IPS DF 19.7 (cell line): ENCODE measurements at regions not wholly inside any gene's neighbourhood (a gene's known extent, or its start where the extent isn't known, plus 50 kb on each side); places are given as distances from the start of the nearest gene placed in this dataset.
"Not testable (repeated sequence)": the region's sequence is repeated elsewhere in the genome, so short reads cannot be mapped to it uniquely, and the experiment has no call there.

Source experiments
- DNase-seq: peaks from one replicate; pipeline ENCODE4 v3.0.0-alpha.2; 2013; ENCODE audit warnings: low read depth, low spot score

- no peak for DNase-seq
Measured at GRCh38 chrX:16319929-16320328, 152.6 kb downstream of the MAGEB17 start.

DNA sequence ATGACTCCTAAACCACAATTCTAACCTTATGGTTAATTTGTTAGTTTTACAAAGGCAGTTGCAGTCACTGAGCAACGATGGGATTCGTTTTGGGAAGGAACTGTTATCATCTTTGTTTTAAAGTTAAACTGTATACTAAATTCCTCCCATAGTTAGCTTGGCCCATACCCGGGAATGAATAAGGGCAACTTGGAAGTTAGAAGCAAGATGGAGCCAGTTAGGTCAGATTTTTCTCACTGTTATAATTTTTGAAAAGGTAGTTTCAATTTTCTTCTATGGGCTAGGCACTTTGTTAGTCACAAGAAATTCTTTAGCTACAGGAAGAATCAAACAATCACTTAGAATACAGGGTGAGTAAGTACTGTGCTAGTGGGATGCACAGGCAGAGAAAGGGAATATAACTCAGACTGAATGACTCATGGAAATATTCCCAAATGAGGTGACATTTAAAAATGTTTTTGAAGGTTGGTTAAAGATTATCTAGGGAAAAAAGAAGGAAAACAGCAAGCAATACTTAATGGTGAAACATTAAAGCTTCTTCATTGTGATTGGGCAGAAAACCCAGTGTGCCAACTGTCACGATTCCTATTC is 153.6 kb downstream of the MAGEB17 start:
- no peak for DNase-seq

DNA sequence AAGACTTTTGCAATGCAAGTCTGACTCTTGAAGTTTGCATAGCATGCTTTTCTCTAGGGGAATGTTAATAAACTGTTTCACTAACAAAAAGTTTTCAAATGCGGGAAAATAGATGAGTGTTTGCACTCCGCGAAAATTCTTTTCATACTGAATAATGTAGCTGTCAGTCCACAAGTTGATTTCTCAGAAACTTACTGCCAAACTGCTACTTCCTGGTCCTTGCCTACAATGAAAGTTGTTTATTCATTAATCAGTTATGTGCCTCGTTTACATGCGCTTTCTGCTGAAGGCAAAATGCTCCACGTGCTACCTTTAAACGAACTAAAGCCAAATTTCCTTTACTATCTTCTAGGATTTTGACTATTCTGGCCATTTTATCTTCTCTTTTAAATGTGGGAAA is 166.2 kb downstream of the MAGEB17 start:
- DNase-seq = no peak

- no peak for DNase-seq
Measured at GRCh38 chrX:16335181-16335580, 167.9 kb downstream of the MAGEB17 start.

DNA sequence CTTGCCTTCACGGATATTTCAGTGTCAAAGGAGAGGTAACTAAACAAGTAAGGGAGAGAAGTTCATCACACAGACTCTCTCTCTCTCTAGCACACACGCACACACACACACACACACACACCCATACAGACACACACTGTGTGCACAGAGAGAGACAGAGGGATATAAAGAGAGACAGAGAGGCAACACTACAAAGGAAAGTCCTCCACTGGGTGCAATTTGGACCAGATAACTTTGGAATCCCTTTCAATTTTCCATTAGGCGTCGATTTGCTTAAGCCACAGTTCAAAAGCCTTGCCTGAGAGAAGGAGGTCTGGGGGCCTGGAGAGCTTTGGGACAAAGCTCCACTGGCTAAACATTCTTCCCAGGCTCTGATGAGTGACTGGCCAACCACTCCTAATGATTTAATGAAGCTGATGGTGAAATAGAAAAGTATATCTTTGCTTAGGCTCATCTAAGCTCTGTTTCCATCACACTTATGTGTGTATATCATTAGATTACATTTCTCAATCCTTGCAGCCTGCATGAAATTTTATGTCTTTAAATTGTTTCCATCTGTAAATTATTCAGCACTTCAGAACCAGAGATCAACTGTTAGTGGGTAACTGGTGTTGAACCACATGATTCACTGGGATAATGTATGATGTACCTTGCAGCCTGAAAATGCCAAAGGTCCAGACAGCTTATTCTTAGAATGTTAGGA is 180.8 kb downstream of the MAGEB17 start:
- DNase-seq = no peak

- DNase-seq = no peak
Measured at GRCh38 chrX:16357902-16358301, 190.6 kb downstream of the MAGEB17 start.

DNA sequence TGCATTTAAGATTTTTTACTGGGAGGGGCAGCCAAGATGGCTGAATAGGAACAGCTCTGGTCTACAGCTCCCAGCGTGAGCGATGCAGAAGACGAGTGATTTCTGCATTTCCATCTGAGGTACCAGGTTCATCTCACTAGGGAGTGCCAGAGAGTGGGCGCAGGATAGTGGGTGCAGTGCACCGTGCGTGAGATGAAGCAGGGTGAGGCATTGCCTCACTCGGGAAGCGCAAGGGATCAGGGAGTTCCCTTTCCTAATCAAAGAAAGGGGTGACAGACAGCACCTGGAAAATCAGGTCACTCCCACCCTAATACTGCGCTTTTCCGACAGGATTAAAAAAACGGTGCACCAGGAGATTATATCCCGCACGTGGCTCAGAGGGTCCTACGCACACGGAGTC is 192.8 kb downstream of the MAGEB17 start:
- DNase-seq = not testable (repeated sequence)

- no peak for DNase-seq
Measured at GRCh38 chrX:16368696-16369095, 201.4 kb downstream of the MAGEB17 start.

DNA sequence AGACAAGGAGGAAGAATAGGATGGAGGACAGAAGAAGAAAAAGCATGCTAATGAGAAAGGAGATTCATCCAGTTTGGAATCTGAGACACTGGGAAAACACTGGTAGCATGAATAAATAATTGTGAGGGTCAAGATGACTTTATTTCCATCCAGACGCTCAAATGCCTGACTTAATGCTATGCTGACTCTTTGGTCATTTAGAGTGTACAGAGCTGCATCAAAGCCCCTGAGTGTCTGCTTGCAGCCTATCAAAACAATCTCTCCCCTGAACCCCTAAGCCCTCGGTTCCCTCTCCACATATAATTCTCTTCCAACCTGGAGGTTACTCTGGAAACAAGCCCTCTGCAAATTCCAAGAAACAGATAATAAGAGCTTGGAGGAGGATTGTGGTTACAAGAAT is 208.8 kb downstream of the MAGEB17 start:
- no peak for DNase-seq

GRCh38 chrX:16386126-16386525 is 218.8 kb downstream of the MAGEB17 start:
- no peak for DNase-seq

- no peak for DNase-seq
Measured at GRCh38 chrX:16392597-16392996, 225.3 kb downstream of the MAGEB17 start.

GRCh38 chrX:16394290-16394689 is 227.0 kb downstream of the MAGEB17 start:
- no peak for DNase-seq

DNA sequence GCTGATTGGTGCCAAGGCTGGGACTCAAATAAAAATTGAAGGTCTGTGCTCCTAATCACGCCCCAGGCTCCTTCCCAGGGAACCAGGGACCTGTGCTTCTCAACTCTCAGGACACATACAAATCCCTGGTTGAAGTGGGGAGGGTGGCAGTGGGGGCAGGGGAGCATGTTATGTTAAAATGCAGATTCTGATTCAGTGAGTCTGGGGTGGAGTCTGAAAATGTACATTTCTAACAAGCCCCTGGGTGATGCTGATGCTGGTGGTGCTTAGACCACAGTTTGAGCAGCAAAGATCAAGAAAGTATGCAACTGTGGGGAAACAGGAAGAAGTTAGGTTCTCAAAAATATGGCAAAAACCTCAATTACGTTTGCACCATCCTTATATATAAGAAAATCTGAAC is 236.5 kb downstream of the MAGEB17 start:
- DNase-seq = no peak

- no peak for DNase-seq
Measured at GRCh38 chrX:16416588-16416987, 233.4 kb upstream of the S100G start.

DNA sequence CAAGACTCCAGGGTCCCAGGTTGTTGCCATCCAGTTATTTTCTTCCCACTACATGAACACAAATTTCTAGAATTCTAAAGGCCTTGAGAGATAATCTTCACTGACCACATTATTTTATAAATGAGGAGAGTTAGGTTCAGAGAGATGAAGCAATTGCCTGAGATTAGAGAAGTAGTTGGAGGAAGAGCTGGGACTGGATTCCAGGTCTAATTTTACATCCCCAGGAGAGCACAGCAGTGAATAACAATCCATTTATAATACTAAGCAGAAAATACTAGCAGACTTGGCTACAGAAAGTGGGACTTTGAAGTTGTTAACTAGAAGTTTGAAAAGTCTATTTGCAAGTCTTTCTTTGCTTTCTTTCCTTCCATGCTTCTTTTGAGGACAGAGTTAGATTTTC is 231.3 kb upstream of the S100G start:
- DNase-seq = no peak

DNA sequence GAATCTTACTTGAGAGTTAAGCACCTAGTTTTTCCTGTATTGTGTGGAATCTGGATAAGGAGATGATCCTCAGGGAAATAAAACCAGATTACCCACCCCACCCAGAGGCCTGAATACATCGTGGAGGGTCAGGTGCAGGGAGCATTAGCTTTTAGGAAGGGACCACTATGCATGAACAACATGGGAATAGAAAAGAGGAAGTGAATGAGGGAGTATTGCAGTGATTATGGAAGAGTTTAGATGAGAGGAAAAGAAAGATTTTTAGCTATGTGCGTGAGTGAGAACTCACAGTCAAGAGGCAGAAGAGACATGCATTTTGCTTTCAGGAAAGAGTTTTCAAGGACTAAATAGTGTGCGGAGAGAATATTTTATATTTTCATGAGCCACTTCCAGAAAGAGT is 222.3 kb upstream of the S100G start:
- DNase-seq = no peak

- no peak for DNase-seq
Measured at GRCh38 chrX:16429406-16429805, 220.6 kb upstream of the S100G start.

GRCh38 chrX:16431266-16431665 is 218.7 kb upstream of the S100G start:
- no peak for DNase-seq

DNA sequence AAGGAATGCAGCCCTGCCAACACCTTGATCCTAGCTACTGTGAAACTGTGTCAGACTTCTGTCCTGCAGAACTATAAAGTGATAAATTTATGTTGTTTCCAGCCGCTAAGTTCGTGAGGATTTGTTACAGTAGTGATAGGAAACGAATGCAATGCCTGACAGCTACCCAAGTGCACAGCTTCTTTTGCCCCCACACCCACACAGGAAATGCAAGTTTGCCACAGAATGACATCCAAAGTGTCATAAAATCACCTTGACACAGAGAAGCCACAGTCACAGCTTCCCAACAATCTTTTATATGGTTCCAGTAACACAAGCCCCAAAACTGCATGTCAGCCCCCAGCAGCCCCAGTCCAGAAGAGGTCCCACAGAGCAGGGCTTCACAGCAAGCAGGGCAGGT is 216.9 kb upstream of the S100G start:
- DNase-seq = no peak

DNA sequence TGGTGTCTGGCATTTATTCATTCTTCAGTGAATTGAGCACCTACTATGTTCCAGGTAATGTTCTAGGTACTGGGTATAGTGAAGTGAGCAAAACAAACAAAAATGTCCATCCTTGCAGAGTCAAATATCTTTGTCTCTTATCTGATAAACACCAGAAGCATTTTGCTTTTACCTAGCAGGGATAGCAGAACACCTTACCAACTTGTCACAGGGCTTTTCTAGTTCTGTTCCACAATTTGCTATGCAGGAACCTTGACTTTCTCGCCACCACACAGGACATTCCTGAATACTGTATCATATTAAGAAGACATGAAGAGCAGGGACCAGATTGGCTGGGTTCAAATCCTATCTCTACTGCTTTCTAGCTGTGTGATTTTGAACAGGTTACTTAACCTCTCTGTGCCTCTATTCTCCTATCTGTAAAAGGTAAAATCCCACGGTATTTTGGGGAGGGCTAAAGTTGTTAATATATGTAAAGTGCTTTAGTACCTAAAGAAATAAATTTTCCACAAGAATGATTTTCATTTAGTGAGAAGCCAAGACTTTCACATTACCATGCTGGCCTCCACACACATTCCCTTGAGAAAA is 214.5 kb upstream of the S100G start:
- no peak for DNase-seq

GRCh38 chrX:16436348-16437188 is 213.4 kb upstream of the S100G start:
- DNase-seq = no peak

GRCh38 chrX:16440446-16440845 is 209.5 kb upstream of the S100G start:
- no peak for DNase-seq
